HepG2 (cell line): ENCODE measurements at regions not wholly inside any gene's neighbourhood (a gene's known extent, or its start where the extent isn't known, plus 50 kb on each side); places are given as distances from the start of the nearest gene placed in this dataset.

Source experiments
- CTCF ChIP-seq: sonication (generic); formaldehyde crosslinking; IDR thresholded peaks from 2 replicates; pipeline ENCODE4 v1.5.0; 2020; ENCODE audit warnings: mild to moderate bottlenecking, missing genetic modification reagents, moderate library complexity
- HNF4G ChIP-seq, 2 experiments: sonication (generic) in 1 of 2; formaldehyde crosslinking in 1 of 2; IDR thresholded peaks; 2 replicates each; pipeline versions ENCODE4 v1.4.0 to v1.6.1; 2011 to 2020; ENCODE audit warnings: borderline replicate concordance in 2 of 2, low read depth in 2 of 2, mild to moderate bottlenecking in 2 of 2, low read length in 1 of 2, missing genetic modification reagents in 1 of 2, moderate library complexity in 1 of 2
- NFATC3 ChIP-seq: sonication (generic); formaldehyde crosslinking; IDR thresholded peaks from 2 replicates; pipeline ENCODE4 v1.5.1; 2020; ENCODE audit warnings: mild to moderate bottlenecking, missing genetic modification reagents
- RAD21 ChIP-seq: fragments of 450-650 bp; formaldehyde crosslinking; IDR thresholded peaks from 2 replicates; pipeline ENCODE4 v1.5.0; 2020; ENCODE audit warnings: mild to moderate bottlenecking
- TBX2 ChIP-seq: sonication (generic); formaldehyde crosslinking; IDR thresholded peaks from 2 replicates; pipeline ENCODE4 v1.5.0; 2020; ENCODE audit warnings: missing genetic modification reagents, mild to moderate bottlenecking, borderline replicate concordance
- TRIM24 ChIP-seq: sonication (generic); formaldehyde crosslinking; IDR thresholded peaks from 2 replicates; pipeline ENCODE4 v1.8.0; 2022; ENCODE audit warnings: mild to moderate bottlenecking, missing genetic modification reagents
- ZNF362 ChIP-seq: sonication (generic); formaldehyde crosslinking; IDR thresholded peaks from 2 replicates; pipeline ENCODE4 v1.4.0; 2020; ENCODE audit warnings: missing genetic modification reagents, mild to moderate bottlenecking, borderline replicate concordance

- no peak for TF ChIP-seq TRIM24 (CRISPR knock-in tag)
- no peak for TF ChIP-seq RAD21 (CRISPR knock-in tag)
- TF ChIP-seq CTCF = no peak
- TF ChIP-seq NFATC3 (CRISPR knock-in tag) = no peak
- no peak for TF ChIP-seq HNF4G (IDR thresholded peaks at IDR 0.05; ENCODE audit: borderline replicate concordance, low read depth, low read length)
- no peak for TF ChIP-seq HNF4G (CRISPR knock-in tag; IDR thresholded peaks at IDR 0.05; ENCODE audit: borderline replicate concordance, low read depth)
- TF ChIP-seq ZNF362 (CRISPR knock-in tag) = no peak
- TF ChIP-seq TBX2 = no peak
Measured at GRCh38 chr13:85266331-85266730, 532.9 kb downstream of the SLITRK6 start.
